Activated naive CD4-positive, alpha-beta T cell (primary cell): ENCODE measurements at regions not wholly inside any gene's neighbourhood (a gene's known extent, or its start where the extent isn't known, plus 50 kb on each side); places are given as distances from the start of the nearest gene placed in this dataset.

Source experiments
- DNase-seq, 4 experiments: peaks; one replicate each; lab custom pipeline; 2025; lab: John Stamatoyannopoulos, UW

- no peak for DNase-seq
Observed at GRCh38 chr10:118537623-118538022, 57.8 kb downstream of the PRLHR start.

GRCh38 chr10:118534136-118534535 is 61.3 kb downstream of the PRLHR start:
- no peak for DNase-seq

DNA sequence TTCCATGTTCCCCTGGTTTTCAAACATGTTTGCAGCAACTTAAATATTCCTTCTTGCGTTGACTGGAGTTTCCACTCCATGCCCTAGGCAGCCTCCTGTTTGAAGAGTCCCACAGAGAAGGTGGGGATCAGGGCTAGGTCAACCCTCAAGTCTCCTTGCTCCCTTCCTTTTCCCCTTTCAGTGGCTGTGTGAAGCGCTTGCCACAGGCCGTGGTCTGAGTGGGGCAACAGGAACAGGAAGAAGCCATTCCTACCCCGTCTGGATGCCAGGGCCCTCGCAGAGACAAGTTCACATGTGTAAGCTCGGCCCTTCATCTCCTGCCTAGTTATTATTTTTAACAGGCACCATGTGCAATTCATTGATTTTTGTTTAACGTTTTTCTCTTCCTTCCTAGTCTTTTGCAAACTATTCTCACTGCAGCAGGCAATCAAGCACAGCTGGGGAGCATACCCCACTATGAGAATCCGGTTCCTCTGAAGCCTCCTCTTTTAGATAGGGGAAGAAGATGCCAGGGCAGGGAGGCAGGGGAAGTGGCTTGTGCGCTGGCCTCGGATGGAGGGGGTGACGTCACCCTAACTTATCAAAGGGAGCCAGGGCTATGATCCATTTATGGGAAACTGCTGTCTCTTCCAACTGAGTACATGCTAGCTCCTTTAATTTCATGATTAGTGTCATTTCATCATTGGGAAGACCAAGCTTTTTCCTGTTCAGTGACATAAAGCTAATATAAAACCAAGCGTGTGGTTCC is 64.2 kb downstream of the PRLHR start:
- DNase-seq: no peak

GRCh38 chr10:118528426-118528825 is 67.0 kb downstream of the PRLHR start:
- DNase-seq: no peak

- DNase-seq: no peak
Observed at GRCh38 chr10:118523775-118524174, 71.7 kb downstream of the PRLHR start.

DNA sequence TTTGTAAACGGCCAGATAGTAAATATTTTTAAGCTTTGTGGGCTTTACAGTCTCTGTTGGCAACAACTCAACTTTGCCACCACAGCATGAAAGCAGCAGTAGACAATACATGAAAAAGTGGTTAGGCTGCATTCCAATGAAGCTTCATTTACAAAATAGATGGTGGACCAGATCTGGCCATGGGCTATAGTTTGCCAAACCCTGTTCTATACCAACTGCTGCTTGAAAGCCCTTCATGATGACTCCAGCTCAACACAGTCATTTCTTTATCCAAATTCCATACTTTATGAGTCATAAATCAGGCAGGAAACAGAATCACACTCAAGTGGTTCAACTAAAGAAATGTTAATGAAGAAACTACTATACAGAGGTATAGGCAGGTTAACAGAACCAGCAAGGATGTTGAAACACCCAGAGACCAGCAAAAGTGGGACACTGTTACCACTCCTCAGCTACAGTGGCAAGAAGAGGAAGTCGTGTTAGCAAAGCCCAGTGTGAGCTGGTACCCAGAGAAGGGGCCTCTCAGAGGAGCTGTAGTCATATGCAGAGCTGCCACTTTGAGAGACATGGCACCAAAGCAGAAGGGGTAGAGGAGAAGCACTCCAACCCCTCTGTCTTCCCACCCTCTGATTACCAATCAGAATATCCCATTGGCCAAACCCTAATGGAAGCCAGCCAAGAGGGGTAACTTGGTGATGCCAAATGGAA is 72.5 kb downstream of the PRLHR start:
- DNase-seq: no peak

GRCh38 chr10:118521415-118522117 is 73.9 kb downstream of the PRLHR start:
- no peak for DNase-seq

GRCh38 chr10:118520116-118520742 is 75.2 kb downstream of the PRLHR start:
- no peak for DNase-seq

GRCh38 chr10:118518095-118518494 is 77.4 kb downstream of the PRLHR start:
- DNase-seq: no peak

DNA sequence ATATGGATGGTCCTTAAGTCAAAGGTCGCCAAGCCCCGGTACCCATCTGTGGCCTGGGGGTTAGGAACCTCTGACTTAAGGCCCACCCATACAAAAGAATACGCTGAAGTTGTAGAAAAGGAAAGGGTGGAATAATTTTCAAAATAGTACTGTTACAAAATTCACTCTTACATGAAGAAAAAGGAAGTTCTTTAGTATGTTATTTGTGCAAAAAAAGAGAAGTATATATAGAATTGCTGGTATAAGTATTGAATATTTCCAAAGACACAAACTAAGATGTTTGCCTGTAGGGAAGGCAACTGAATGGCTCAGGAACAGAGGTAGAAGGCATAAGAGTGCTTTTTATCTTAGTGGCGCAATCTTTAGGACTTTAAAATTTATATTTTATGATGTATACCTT is 78.7 kb downstream of the PRLHR start:
- DNase-seq: no peak

DNA sequence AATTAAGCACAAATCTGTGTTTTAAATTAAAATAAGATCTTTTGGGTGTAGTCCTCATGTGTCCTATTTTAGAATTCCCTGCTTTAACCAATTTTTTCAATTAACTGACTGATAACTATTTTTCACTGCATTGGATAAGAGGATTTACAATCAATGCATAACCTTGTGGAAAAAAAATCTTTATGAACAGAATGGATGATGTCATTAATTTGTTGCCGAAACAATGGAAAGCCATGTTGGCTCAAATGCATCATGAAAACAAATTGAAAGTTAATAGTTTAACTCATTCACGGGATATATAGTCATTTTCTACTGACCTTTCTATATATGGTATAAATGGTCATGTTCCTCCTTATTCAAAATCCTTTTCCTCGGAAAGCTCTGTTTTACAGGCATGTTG is 82.3 kb downstream of the PRLHR start:
- no peak for DNase-seq

GRCh38 chr10:118511711-118512110 is 83.7 kb downstream of the PRLHR start:
- no peak for DNase-seq

GRCh38 chr10:118508863-118509262 is 86.6 kb downstream of the PRLHR start:
- no peak for DNase-seq

DNA sequence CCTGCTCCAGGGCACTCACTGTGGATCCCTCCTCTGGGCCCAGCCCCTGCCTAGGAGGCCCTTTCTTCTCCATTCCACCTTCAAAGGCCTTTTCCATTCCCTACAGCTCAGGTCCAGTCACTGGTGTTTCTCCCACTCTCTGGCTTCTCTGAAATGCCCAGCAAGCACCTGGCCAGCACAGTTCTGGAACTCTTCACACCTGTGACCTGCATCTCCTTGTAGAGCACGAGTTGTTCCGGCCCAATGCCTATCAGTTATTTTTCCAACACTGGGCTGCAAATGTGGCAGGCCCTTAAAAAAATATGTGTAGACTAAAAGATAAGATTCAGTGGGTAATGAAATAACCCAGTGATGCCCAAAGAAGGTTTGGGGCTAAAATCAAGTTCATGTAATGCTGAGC is 87.1 kb downstream of the PRLHR start:
- no peak for DNase-seq

DNA sequence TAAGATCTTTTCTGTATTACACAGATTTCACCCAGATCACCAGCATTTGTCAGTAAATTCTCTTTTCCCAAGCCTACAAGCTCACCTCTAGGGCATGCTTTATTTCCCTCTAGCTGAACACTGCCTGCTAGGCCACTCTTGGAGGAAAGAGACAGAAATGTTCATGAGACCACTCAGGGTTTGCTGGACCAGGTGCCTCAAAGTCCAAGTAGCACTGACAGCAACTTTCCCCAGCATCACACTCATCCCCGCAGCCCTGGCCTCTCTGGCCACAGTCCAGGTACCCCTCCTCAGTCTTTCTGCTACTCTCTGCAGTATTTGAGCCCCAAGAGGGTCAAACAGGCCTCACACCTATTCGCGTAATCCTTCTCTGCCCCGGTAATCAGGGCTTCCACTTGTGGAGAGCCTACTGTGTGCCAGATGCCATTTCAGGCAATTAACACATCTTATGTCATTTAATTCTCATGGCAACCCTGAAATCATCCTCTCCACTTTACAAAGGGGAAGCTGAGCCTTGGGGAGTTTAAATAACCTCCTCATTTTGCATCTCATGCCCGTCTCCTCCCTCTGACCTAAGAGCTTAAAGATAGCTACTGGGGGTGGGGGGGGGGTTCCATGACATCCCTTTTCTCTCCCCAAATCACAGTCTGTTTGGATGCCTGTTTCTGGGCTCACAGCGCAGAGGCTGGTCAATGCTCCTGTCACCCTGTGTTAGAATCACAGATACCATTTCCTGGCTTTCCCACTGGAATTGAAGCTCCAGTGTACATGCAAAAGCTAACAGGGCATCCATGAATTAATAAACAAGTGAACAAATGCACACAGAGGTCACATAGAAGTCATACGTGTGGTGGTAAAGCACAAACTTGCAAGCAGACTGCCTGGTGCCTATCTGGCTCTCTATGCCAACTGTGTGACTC is 88.5 kb downstream of the PRLHR start:
- DNase-seq: no peak

DNA sequence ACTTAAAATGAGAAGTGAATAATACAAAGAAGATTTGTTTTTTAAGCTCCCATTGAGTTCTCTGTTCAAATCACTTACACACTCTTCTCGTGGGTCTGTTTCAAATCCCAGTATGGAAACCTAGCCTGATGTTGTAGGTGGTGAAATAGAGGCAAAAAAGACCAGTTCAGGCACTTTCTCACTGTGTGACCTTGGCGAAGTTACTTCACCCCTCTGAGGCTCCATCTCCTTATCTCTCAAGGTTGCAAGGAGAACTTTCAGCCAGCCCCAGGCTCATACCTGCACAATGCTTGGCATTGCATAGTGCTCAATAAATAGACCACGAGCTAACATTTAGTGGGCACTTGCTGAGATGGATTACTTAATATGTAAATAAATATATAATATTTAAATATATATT is 90.1 kb downstream of the PRLHR start:
- no peak for DNase-seq

DNA sequence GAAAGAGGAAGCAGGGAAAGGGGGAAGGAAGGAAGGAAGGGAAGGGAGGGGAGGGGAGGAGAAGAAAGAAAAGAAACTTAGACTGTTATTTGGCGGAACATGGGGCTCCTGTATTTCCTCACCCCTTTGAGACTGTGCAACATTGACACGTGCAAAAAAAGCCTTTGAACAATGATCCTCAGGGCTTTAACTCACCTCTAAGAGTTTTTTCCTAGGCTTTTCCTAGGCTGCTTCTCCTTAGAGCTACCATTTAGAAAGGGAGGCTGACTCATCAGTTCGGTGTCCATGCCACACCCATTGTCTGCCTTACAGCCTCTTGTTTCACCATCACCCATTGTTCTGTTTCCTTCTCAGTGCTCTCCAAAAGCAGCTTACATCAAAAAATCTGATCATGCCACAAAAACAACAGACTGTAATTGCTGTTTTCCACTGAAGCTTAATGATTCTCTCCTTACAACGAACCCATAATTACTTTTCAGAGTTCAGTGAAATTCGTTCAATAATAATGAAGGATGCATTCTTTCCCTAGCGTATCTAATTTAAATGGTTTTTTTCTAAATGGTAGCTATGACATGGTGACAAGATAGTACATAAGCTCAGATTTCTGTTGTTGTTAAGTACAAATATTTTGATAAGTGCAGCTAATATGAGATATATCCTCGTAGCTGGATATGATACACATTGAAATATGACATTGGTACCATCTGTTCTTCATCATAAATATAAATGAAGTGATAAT is 90.8 kb downstream of the PRLHR start:
- no peak for DNase-seq

GRCh38 chr10:118504044-118504443 is 91.4 kb downstream of the PRLHR start:
- no peak for DNase-seq

GRCh38 chr10:118503192-118503591 is 92.3 kb downstream of the PRLHR start:
- DNase-seq: no peak

GRCh38 chr10:118501637-118502440 is 93.6 kb downstream of the PRLHR start:
- no peak for DNase-seq
